Activated T-cell treated with anti-CD3 and anti-CD28 coated beads for 48 hours (primary cell): ENCODE measurements at regions not wholly inside any gene's neighbourhood (a gene's known extent, or its start where the extent isn't known, plus 50 kb on each side); places are given as distances from the start of the nearest gene placed in this dataset.

Source experiments
- DNase-seq: peaks from one replicate; pipeline ENCODE4 v3.0.0-alpha.2; 2020; ENCODE audit warnings: low read depth

- DNase-seq = no peak
Observed at GRCh38 chr5:117212866-117213265, 638.2 kb upstream of the SEMA6A start.

DNA sequence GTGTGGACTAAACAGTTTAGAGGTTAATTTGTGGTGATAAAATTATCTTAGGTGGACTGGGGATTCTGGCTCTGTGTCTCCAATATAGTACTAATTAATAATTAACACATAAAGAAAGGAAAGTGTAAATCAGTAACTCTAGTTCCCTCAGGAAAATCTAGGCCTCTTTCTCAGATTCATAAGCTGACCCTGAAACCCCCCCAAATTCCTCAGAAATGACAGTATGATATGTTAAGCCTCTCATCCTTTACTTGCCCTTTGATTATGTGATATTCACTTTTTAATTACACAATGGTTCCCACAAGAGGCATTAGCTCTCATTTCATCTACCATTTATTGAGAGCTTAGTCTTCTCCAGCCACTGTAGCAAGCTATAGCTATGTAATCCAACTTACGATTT lies 636.2 kb upstream of the SEMA6A start:
- no peak for DNase-seq

- no peak for DNase-seq
Observed at GRCh38 chr5:117209479-117209878, 634.9 kb upstream of the SEMA6A start.

DNA sequence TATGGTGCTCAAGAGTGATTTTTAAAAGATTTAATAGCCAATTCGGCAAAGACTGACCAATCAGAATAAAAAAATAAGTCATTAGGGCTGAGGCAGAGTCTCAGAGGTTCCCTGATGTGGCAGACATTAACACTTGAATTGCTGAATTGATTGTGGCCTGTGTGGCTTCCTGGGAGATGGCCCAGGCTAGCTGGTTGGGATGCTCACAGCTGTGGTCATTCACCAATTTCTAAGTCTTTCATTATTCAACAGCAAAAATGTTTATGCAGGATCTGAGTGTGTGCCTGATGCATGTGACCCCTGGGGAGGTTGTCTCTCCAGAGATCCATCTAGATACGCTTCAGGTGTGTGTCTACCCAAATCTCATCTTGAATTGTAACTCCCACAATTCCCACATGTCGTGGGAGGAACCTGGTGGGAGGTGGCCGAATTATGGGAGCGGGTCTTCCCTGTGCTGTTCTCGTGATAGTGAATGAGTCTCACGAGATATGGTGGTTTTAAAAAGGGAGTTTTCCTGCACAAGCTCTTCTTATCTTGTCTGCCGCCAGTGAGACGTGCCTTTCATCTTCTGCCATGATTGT lies 632.6 kb upstream of the SEMA6A start:
- no peak for DNase-seq

- DNase-seq = no peak
Observed at GRCh38 chr5:117205894-117206293, 631.3 kb upstream of the SEMA6A start.

GRCh38 chr5:117204926-117205869 lies 630.6 kb upstream of the SEMA6A start:
- no peak for DNase-seq

DNA sequence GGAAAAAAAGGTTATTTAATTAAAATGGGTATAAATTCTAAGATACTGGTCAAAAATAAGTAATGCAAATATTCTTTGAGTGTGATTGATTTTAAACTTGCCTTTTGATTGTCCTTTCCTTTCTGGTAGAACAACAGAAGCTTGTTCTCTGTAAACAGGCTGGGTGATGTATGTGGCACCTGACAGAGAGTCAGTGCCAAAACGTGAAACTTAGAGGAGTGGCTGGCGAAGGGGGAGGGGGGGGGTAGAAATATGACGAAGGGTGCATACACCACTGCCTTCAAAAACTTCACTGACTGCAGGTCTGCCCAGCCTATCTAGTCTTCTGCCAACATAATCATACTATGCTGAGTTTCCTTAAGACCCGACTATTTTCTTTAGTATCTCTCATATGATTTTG lies 629.8 kb upstream of the SEMA6A start:
- no peak for DNase-seq

- DNase-seq = no peak
Observed at GRCh38 chr5:117203584-117203983, 629.0 kb upstream of the SEMA6A start.

- DNase-seq = no peak
Observed at GRCh38 chr5:117201001-117201400, 626.4 kb upstream of the SEMA6A start.

GRCh38 chr5:117195076-117195475 lies 620.5 kb upstream of the SEMA6A start:
- no peak for DNase-seq

GRCh38 chr5:117191251-117191650 lies 616.6 kb upstream of the SEMA6A start:
- DNase-seq = no peak

GRCh38 chr5:117189784-117190183 lies 615.2 kb upstream of the SEMA6A start:
- DNase-seq = no peak

- DNase-seq = no peak
Observed at GRCh38 chr5:117188211-117188610, 613.6 kb upstream of the SEMA6A start.

DNA sequence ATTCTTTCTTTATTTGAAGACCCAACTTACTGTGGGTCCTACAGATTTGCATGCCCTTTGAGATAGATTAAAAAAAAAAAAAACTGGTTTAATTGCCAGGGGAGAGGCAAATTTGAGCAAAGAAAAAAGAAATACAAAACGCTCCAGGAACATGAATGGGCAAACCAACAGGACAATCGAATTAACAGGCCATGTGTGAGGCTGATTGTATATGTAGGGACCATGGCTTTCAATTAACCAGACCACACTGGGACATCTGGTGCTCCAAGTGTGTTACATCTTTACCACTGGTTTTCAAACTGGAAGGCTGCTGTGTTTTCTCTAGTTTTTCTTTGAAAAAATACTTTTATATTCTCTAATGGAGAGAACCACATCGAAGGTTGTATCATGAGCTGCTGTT lies 612.1 kb upstream of the SEMA6A start:
- DNase-seq = no peak

DNA sequence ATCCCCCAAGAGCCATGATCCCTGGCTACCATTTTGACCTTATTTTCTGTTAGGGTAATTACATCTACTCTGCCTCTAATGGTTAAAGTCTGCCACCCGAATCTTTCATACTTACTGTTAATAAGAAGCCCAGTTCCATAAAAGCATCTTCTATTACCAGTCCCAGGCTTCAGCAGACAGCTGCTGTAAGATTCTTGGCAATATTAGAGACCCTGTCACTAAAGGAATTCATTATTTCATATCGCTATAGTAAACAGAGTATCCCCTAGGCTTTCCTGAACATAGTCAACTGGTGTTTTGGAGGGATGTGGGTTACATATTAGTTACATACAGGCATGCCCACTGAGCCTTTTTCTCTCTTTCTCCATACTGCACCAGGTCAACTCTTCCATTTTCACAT lies 608.7 kb upstream of the SEMA6A start:
- DNase-seq = no peak

- no peak for DNase-seq
Observed at GRCh38 chr5:117182104-117182503, 607.5 kb upstream of the SEMA6A start.

DNA sequence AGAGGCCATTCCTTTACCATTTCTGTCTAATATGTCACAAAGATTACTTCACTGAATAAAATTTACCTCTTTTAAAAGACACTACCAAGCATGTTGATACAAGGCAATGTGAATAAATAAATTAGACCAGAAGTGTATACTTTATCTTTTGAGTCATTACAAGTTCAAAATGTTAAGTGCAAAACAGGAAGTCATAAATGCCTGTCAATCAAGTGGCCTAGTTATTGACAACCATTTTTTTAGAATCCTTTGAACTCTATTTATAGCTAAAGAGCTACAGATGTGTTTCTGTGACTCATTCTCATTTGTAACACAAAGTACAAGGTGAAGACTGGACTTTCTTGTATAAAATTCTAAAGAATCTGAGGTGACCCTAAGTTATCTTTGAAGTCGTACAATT lies 602.7 kb upstream of the SEMA6A start:
- no peak for DNase-seq

GRCh38 chr5:117165068-117165467 lies 590.4 kb upstream of the SEMA6A start:
- DNase-seq = no peak

DNA sequence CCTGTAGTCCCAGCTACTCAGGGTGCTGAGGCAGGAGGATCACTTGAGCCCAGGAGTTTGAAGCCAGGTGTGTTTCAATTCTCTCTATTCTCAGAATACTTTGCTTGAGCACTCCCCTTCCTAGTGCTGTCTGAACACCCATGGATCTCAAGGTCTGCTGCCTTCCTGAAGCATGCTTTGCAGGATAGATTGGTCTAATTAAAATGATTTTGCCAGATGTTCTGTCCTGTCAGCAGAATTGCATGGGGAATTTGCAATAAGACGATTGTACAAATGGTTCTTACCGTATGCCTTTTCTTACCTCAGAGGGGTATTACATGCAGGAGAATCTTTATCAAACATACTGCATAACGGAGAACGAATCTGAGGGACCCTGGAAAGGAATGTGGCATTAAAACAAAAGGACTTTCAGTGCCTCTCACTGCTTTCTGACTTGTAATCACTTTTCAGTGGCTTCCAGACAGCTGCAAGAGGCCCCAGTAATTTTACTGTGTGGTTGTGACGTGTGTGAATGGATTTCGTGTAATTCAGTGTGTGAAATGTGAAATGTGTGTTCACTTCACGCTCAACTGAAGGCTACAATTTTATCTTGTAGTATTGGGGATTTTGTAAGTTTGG lies 587.2 kb upstream of the SEMA6A start:
- no peak for DNase-seq

- DNase-seq = no peak
Observed at GRCh38 chr5:117160391-117160790, 585.8 kb upstream of the SEMA6A start.

DNA sequence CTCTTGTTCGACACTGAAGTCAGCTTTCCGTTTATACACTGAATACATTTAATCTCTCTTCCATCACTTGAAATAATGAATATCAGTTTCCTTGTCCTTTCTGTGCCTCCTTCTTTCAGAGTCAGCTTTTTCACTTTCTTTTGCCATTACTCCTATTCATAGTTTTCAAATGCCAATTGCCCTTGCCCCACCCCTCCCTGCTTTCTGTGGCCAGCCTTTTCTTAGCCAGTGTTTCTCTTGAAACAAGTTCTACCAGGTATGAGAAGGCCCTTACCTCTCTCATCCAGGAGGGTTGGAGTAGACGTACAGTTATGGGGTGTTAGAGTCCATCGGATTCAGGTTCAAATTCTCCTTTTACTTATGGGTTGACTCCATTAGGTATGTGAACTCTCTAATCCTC lies 574.7 kb upstream of the SEMA6A start:
- DNase-seq = no peak

GRCh38 chr5:117144086-117144485 lies 569.5 kb upstream of the SEMA6A start:
- DNase-seq = no peak

DNA sequence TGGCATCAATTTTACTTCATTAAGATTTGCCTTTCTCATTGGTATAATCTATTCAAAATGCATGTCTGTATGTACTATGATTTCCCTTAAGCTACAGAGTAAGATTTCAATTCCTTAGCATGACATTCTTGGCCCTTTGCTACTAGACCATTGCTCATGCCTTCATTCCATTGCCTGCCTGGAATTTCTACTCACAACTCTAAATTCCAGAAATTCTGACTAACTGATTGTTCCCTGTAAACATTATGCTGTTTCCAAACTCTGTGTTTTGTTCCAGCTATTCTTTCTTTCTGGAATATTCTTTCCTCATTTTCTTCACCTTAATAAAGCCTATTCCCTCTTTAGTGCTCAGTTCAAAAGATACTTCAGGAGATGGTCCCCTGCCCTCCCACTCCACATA lies 568.8 kb upstream of the SEMA6A start:
- no peak for DNase-seq
